ENCODE measurements at regions not wholly inside any gene's neighbourhood (a gene's known extent, or its start where the extent isn't known, plus 50 kb on each side); places are given as distances from the start of the nearest gene placed in this dataset.
"Not testable (repeated sequence)": the region's sequence is repeated elsewhere in the genome, so short reads cannot be mapped to it uniquely, and the experiment has no call there.

GRCh38 chr5:62236593-62236992 is 69.4 kb upstream of the KIF2A start:
- TF ChIP-seq ZNF70, ZFP30, ESRRG, CSDC2, RARB, SNAI2 (CRISPR knock-in tag; IDR thresholded peaks at IDR 0.05): not testable (repeated sequence)
